ENCODE measurements at regions not wholly inside any gene's neighbourhood (a gene's known extent, or its start where the extent isn't known, plus 50 kb on each side); places are given as distances from the start of the nearest gene placed in this dataset.

DNA sequence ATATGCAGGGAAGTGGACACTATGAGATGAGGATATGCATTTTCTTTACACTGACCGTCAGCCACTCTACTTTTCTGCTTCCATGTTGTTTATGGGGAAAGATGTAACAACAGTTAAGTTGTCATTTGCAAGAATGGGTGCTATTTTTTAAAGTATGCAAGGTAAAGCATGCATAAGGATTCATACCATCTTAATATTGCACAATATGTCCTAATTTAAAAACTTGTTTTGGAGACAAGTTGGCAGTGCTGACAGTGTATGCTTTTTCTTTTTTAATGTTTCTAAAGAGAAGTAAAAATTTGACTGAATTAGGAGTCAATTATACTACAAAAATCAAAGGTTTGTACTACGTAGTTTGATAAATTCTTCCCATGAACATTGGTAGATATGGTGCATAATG, 435.4 kb downstream of the MMUT start:
- H3K27ac ChIP-seq = no peak overlapping the region
- TF ChIP-seq, protein P1, sequence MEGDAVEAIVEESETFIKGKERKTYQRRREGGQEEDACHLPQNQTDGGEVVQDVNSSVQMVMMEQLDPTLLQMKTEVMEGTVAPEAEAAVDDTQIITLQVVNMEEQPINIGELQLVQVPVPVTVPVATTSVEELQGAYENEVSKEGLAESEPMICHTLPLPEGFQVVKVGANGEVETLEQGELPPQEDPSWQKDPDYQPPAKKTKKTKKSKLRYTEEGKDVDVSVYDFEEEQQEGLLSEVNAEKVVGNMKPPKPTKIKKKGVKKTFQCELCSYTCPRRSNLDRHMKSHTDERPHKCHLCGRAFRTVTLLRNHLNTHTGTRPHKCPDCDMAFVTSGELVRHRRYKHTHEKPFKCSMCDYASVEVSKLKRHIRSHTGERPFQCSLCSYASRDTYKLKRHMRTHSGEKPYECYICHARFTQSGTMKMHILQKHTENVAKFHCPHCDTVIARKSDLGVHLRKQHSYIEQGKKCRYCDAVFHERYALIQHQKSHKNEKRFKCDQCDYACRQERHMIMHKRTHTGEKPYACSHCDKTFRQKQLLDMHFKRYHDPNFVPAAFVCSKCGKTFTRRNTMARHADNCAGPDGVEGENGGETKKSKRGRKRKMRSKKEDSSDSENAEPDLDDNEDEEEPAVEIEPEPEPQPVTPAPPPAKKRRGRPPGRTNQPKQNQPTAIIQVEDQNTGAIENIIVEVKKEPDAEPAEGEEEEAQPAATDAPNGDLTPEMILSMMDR (IDR thresholded peaks at IDR 0.05) = no peak
- no peak for TF ChIP-seq ZFX (IDR thresholded peaks at IDR 0.05; ENCODE audit: borderline replicate concordance)

DNA sequence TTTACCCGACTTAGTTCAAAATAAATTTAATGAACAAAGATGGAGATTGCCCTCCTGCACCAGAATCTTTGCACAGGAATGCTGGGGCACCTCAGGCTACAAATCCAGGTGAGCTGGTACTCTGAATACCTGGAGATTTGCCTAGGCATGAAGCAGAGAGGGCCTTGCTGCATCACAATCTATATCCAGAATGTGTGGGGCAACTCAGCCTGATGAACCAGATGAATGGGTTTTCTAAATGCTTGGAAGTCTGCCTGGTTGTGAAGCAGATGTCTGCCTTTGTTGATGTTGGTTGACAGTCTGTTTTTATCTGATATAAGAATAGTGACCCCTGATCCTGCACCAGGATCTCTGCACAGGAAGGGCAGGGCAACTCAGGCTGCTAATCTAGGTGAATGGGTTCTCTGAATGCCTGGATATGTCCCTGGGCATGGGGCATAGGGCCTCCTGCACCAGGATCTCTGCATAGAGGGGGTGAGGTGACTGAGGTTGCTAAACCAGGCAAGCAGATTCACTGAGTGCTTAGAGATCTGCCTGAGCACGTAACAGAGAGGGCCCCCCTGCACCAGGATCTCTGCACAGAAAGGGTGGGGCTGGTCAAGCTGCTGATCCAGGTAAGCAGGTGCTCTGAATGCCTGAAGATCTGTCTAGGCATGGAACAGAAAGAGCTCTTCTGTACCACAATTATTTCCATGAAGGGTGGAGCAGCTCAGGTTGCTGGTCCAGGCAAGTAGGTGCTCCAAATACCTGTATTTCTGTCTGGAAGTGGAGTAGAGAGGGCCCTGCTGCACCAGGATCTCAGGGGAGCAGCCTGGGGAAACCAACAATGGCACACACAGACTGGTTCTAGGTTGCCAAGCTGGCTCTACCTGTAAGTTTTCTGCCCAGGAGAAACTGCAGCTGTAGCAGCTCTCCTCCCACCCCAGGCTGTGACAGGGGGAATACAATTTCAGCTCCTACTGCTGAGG, 437.5 kb downstream of the MMUT start:
- TF ChIP-seq, protein P1 (IDR thresholded peaks at IDR 0.05) = no peak
- TF ChIP-seq ZFX (IDR thresholded peaks at IDR 0.05; ENCODE audit: borderline replicate concordance) = no peak

DNA sequence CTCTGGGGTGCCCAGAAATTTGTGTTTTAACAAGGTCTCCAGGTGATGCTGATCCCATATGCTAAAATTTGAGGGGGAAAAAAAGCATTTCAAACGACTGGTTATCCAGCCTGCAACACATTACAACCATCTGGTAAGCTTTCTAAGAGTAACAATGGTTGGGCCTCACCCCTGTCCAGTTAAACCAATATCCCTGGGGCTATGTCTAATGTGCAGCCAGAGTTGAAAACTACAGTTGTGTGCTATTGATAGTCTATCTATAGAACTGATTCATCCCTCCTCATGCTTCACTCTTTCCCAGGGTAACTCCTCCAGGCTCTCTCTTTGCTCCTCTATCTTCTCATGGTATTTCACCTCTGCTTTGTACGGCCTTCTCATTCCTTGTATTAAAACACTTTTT, 458.3 kb downstream of the MMUT start:
- no peak overlapping the region for H3K27ac ChIP-seq
- no peak for TF ChIP-seq ZFX (IDR thresholded peaks at IDR 0.05; ENCODE audit: borderline replicate concordance)
- TF ChIP-seq, protein P1 (IDR thresholded peaks at IDR 0.05) = no peak

More for the DNA sequence above, 437.5 kb downstream of the MMUT start:
- no peak overlapping the region for H3K27ac ChIP-seq

DNA sequence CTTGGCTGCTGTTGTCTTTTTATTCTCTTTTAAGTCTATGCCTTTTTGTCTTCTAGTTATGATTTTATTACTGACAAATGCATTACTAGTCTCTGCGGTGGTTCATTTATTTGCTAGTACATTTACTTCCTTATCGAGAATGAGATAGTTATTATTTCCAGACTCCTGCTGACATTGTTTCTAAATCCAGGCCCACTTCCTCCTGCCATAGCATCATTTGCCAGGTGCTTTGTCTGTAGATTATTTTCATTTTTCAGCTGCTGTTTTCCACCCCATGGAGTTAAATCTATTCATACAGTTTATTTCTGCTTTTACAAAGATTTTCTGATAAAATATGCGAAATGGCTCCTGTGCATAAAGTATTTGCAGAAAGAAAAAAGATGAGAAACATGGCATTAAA, 459.7 kb downstream of the MMUT start:
- no peak overlapping the region for H3K27ac ChIP-seq
- no peak for TF ChIP-seq ZFX (IDR thresholded peaks at IDR 0.05; ENCODE audit: borderline replicate concordance)

DNA sequence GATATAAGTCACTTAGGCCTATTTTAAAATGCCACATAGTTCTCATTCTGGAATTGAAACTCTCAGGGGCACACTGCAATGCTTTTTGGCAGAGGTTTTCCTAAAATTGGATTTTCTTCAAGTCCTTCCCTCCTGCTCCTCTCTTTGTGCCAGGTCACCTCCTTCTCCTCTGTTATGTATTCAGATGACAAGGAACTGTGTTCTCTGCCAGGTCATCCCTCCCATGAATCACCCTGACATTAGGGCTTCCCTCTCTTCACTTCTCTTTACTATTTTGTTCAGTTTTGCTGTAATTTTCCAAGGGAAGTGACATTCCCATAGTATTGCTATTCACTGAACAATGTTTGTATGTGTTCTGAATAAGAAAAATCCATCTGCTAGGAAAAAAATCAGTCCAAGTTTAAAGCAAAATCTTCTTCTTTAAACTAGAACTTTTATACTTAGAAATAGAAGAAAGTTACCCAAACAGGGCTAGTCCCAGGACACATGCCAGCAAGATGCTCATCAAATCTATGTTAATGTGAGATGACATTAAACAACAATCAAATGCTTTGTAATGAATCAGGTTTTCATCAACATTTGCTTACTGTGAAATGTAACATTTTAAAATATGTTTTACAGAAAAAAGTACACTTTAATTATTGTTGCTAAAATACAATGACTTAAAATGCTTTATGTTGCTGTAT, 461.1 kb downstream of the MMUT start:
- TF ChIP-seq ZFX (IDR thresholded peaks at IDR 0.05; ENCODE audit: borderline replicate concordance) = no peak
- TF ChIP-seq, protein P1 (IDR thresholded peaks at IDR 0.05) = no peak
- H3K27ac ChIP-seq = no peak overlapping the region

DNA sequence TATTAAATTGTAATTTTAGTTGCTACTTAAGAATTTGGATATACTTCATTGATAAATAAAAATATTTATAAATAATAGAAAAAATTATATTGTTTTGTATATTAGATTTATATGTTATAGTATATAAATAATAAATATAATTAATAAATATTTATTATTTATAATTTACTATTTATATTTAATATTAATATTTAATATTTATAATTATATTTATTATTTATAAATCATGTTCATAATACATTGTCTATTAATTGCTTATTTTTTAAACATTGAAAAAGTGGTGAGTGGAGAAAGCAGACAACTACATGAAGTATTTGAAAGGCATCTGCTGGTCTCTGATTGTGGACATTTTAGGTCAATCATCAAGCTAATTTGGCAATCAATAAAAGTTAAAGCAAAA, 464.5 kb downstream of the MMUT start:
- H3K27ac ChIP-seq = no peak overlapping the region
- no peak for TF ChIP-seq ZFX (IDR thresholded peaks at IDR 0.05; ENCODE audit: borderline replicate concordance)
- TF ChIP-seq, protein P1 (IDR thresholded peaks at IDR 0.05) = no peak

DNA sequence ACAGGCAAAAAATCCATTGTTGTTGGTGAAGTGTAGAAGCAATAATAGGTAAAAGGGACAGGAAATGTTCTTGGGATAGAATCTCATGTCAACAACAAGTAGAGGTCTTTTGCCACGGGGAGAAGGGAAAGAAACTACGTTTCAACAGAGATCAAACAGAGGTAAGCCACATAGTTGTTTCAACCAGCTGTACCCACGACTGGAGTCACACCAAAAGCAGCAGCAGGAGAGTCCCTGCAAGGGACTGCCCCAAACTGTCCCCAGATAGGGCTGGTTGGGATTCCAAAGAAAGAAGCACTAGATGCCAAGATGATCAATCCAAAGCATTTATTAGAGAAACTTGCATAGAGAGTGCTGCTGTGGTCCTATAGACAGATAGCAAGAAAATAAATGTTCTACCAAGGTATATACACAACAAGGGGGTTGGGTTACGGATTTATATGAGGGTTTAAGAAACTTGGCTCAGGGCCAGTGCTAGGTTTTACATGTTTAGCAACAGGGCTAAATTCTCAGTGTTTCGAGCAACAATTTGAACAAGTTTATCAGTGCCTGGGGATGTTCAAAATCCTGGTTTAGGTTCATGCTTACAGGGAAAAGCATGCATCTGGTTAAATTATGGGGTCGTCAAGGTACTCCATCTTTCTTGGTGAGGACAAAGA, 466.5 kb downstream of the MMUT start:
- TF ChIP-seq ZFX (IDR thresholded peaks at IDR 0.05; ENCODE audit: borderline replicate concordance) = no peak
- TF ChIP-seq, protein P1 (IDR thresholded peaks at IDR 0.05) = no peak
- H3K27ac ChIP-seq = no peak overlapping the region
